ENCODE measurements at regions not wholly inside any gene's neighbourhood (a gene's known extent, or its start where the extent isn't known, plus 50 kb on each side); places are given as distances from the start of the nearest gene placed in this dataset.

- Histone ChIP-seq H3K27ac (no peak overlapping the region), H3K4me3 (no peak overlapping the region)
- DNase-seq (ENCODE audit: low spot score) = no peak
- TF ChIP-seq CTCF (IDR thresholded peaks at IDR 0.05) = no peak
These were observed 608.1 kb downstream of the QKI start for GRCh38 chr6:164022632-164023031.

- DNase-seq (ENCODE audit: low spot score) = no peak
- TF ChIP-seq CTCF (IDR thresholded peaks at IDR 0.05) = no peak
- Histone ChIP-seq H3K27ac (no peak overlapping the region), H3K4me3 (no peak overlapping the region)
These were observed 607.2 kb downstream of the QKI start for GRCh38 chr6:164021589-164022250.

GRCh38 chr6:164020142-164020541 is 605.6 kb downstream of the QKI start:
- DNase-seq (ENCODE audit: low spot score) = no peak
- Histone ChIP-seq H3K27ac (no peak overlapping the region), H3K4me3 (no peak overlapping the region)
- no peak for TF ChIP-seq CTCF (IDR thresholded peaks at IDR 0.05)

GRCh38 chr6:164018133-164018532 is 603.6 kb downstream of the QKI start:
- TF ChIP-seq CTCF (IDR thresholded peaks at IDR 0.05) = no peak
- DNase-seq (ENCODE audit: low spot score) = no peak
- Histone ChIP-seq H3K4me3 (no peak overlapping the region), H3K27ac (no peak overlapping the region)

GRCh38 chr6:164016056-164016455 is 601.5 kb downstream of the QKI start:
- DNase-seq (ENCODE audit: low spot score) = no peak
- TF ChIP-seq CTCF (IDR thresholded peaks at IDR 0.05) = no peak
- Histone ChIP-seq H3K27ac (no peak overlapping the region), H3K4me3 (no peak overlapping the region)

- Histone ChIP-seq H3K4me3 (no peak overlapping the region), H3K27ac (no peak overlapping the region)
- TF ChIP-seq CTCF (IDR thresholded peaks at IDR 0.05) = no peak
- no peak for DNase-seq (ENCODE audit: low spot score)
These were observed 600.6 kb downstream of the QKI start for GRCh38 chr6:164015088-164015484.

GRCh38 chr6:164014346-164015087 is 600.0 kb downstream of the QKI start:
- no peak overlapping the region for H3K27ac ChIP-seq
- no peak for DNase-seq (ENCODE audit: low spot score)
- no peak for TF ChIP-seq CTCF (IDR thresholded peaks at IDR 0.05)
- no peak overlapping the region for H3K4me3 ChIP-seq
